Daoy (cell line): ENCODE measurements at regions not wholly inside any gene's neighbourhood (a gene's known extent, or its start where the extent isn't known, plus 50 kb on each side); places are given as distances from the start of the nearest gene placed in this dataset.
"Not testable (repeated sequence)": the region's sequence is repeated elsewhere in the genome, so short reads cannot be mapped to it uniquely, and the experiment has no call there.

Experiments used
- DNase-seq: peaks from one replicate; pipeline ENCODE4 v3.0.0-alpha.2; 2015; ENCODE audit warnings: low read depth

DNA sequence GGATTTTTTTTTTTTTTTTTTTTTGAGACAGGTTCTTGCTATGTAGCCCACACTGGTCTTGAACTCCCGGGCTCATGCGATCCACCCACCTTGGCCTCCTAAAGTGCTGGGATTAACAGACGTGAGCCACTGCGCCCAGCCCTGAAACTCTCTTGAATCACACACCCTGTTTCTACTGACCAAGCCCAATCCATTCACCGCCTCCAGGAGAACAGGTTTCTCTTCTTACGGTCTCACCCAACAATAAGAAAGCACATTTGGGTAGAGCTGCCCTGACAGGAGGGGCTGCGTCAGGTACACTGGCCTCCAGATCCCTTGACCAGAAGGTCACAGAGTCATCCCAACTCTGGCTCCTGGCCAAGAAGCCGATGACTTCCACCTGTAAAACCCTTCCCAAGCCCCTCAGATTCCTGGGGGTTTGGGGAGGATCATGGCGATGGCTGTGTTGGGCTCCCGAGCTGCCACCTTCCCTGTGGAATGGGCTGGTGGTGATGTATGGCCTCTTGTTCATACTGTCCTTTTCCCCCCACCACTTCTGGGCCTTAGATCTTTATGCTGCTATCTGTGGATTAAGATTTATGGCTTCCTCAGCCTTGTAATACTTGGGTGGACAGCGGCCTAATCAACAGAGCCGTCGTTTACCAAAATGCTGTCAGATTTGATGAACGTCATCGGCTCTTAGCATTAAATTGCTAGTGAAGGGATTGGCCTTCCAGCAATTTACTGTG, 89.1 kb downstream of the KATNIP start:
- DNase-seq, result no peak

GRCh38 chr16:27639561-27640276, 89.8 kb downstream of the KATNIP start:
- DNase-seq, result peak; percentile 44

DNA sequence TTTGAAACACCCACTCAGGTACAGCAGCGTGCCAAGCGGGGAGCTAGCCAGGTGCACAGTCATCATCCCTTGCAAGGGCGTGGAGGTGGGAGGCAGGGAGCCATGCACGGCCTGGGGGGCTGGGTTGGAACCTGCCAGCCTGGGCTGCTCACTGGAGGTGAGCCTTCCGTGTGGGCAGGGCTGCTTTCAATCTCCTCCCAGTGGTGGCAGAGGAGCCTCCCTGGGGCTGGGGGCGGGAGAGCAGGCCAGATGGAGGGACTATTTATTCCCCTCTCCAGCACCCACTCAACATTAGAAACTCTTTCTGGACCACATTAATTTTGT, 90.3 kb downstream of the KATNIP start:
- no peak for DNase-seq

DNA sequence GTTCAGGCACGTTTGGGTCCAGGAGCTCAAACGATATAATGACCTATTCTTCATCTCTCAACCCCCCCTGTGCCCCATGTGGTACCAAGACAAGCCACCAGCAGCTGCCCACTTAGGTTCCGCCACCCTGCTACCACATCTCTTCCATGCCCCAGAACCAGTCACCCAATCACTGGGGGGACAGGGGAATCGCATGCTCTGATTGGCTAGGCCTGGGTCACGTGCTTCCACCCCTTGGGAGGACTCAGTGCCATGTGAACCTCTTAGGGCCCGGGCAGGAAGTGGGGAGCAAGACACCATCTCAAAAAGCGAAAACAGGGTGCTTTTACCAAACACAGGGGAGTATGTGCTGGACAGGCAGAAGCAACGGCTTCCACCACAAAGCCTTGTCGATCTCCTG, 91.3 kb downstream of the KATNIP start:
- DNase-seq, result no peak

DNA sequence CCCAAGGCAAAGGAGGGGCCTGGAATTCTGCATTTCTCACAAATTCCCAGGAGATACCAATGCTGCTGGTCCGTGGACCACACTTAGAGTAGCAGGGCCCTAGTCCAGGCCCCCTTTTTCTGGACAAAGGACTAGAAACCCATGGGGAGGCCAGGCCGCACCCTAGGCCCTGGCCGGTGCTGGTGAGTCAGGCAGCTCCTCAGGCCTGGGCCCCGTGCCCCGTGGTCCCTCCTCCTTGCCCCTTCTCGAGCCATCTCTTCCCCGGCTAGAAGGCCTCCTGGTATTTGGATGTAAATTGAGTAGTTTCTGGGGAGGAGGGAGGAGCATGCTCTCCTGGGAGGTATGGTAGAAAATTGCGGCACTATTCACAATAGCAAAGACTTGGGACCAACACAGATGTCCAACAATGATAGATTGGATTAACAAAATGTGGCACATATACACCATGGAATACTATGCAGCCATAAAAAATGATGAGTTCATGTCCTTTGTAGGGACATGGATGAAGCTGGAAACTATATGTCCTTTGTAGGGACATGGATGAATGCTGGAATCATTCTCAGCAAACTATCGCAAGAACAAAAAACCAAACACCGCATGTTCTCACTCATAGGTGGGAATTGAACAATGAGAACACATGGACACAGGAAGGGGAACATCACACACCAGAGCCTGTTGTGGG, 91.9 kb downstream of the KATNIP start:
- not testable (repeated sequence) for DNase-seq

GRCh38 chr16:27642756-27643155, 92.8 kb downstream of the KATNIP start:
- DNase-seq, result peak; percentile 28

DNA sequence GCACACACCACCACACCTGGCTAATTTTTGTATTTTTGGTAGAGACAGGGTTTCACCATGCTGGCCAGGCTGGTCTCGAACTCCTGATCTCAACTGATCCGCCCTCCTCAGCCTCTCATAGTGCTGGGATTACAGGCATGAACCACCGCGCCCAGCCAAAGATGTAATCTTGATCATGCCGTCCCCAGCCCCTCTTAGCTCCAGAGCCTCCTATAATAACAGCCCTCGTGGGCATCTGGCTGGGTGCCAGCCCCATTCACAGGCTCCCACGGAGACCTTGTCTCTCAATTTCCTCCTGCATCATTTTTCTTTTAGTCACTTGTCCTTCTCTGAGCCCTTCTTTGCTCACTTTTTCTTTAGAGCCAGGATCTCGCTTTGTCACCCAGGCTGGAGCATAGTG, 94.2 kb downstream of the KATNIP start:
- DNase-seq, result no peak

GRCh38 chr16:27645396-27645795, 95.5 kb downstream of the KATNIP start:
- no peak for DNase-seq

- no peak for DNase-seq
These were observed 96.9 kb downstream of the KATNIP start for GRCh38 chr16:27646806-27647205.

GRCh38 chr16:27649021-27649420, 99.1 kb downstream of the KATNIP start:
- DNase-seq, result no peak

DNA sequence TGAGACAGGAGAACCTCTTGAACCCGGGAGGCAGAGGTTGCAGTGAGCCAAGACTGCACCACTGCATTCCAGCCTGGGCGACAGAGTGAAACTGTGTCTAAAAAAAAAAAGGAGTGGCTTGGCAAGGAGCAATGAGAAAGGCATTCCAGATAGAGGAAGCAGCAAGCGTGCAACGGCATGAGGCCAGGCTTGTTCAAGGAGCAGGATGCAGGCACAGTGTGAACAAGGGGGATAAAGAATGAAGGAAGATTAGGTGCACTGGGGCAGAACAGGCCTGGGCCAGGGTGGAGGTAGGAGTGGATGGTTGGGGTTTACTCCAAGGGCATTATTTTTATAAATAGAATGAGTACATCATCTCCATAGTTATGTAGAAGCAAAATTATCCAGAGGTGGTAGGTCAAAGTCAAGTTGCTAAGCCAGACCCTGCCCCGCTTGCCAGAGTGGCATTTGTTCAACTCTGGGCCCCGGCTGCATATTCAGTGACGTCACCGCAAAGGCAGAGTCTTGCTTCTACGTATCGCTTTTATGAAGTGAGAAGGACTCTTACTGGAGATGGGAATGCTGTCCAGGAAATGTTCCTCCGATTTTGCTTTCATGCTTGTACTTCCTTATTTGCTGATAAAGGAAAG, 100.2 kb downstream of the KATNIP start:
- DNase-seq, result no peak

- DNase-seq, result no peak
These were observed 101.4 kb downstream of the KATNIP start for GRCh38 chr16:27651301-27651700.

DNA sequence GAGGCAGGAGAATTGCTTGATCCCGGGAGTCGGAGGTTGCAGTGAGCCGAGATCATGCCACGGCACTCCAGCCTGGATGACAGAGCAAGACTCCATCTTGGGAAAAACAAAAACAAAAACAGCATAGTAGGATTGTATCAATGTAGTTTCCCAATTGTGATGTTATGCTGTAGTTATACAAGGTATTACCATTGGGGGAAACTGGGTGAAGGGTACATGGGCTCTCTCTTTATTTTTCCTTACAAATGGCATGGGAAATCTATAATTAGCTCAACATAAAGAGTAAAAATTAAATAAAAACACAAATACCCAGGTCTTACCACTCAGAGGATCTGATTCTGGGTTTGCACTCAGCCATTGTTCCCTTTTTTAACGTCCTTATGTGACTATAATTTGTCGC, 107.9 kb downstream of the KATNIP start:
- no peak for DNase-seq

GRCh38 chr16:27660507-27660906, 110.6 kb downstream of the KATNIP start:
- DNase-seq, result no peak

DNA sequence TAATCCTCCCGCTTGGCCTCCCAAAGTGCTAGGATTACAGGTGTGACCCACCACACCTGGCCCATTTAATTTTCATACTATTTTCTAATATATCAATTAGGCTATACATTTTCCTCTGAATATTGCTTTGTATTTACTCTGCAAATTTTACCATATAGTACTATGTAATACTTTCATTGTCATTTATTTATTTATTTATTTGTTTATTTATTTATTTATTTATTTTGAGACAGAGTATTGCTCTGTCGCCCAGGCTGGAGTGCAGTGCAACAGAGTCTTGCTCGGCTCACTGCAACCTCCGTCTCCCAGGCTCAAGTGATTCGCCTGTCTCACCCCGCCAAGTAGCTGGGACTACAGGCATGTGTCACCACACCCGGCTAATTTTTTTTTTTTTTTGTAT, 113.3 kb downstream of the KATNIP start:
- not testable (repeated sequence) for DNase-seq

DNA sequence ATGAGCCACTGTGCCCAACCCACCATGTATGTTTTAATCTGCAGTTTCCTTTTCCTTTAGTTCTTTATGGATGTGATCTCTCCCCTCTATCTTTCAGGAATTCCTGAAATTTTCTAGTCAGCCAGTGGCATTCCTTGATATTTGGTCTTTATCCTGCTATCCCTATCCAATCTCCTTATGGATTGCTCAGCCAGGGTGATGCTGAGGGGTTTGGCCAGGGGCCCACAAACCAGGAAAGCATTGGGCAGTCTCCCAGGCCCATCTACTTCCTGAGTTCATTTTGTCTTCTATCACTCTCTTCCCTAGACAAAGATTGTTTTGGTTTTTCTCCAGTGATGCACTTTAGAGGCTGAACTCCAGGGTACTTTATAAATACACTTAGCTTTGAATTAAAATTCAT, 115.9 kb downstream of the KATNIP start:
- no peak for DNase-seq

DNA sequence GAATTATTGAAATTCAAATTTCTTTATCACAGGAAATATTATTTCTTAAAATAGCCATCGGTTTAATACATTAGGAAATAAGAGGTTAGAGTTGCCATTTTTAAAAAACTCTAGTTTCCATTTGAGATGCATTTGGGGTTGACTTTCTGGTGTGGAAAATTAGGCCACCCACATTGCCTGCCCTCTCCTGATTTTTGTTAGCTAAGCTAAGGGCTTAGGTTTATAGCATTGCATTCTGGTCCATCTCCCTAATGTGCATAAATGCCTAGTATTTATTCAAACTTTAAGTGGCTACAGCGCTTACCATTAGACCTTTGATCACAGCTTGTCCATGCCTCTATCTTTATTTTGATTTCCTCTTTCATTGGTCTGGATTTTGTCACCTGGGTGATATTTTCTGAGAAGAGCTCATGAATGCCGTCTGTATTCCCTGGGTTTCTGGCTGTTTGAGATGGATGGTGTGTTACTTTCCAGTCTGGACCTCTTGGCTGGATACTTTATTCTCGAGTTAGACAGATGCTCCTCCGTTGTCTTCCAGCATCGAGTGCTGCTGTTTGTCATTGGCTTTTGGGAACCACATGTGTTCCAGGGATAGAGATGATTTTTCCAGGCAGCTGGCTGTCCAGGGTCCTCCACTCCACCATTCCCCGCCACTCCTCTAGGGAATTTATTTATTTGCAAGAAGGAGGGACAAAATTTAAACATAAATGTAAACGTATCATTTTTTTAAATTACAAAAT, 120.3 kb downstream of the KATNIP start:
- no peak for DNase-seq

DNA sequence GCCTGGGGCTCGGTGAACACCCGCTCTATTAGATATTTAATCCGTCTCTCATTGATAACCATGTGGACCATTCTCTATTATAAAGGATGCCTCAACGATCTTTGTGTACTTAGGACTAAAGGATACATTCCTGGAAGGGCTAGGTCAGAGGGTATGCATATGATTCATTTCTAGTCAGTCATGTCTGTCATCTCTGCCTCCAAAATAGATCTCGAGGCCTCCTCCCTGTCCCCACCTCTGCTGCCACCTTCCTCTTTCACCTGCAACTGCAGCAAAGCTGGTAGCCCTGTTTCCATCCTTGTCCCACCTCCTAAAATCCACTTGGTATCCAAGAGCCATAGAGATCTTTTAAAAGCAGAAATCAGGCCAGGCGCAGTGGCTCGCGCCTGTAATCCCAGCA, 121.5 kb downstream of the KATNIP start:
- no peak for DNase-seq

DNA sequence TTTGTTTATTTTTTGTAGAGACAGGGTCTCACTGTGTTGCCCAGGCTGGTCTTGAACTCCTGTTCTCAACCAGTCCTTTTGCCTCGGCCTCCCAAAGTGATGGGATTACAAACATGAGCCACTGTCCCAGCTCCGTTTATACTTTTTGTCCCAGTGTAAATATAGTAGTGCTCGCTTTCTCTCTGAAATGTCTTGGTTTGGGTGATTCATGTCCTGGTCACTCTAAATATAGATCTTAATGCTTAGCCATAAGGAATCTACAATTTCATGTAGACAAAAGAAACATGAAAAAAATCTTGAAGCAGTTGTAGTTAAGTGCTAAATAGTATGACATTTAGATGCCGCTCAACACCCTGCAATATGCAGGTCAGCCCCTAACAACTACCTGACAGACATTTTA, 126.9 kb downstream of the KATNIP start:
- no peak for DNase-seq

DNA sequence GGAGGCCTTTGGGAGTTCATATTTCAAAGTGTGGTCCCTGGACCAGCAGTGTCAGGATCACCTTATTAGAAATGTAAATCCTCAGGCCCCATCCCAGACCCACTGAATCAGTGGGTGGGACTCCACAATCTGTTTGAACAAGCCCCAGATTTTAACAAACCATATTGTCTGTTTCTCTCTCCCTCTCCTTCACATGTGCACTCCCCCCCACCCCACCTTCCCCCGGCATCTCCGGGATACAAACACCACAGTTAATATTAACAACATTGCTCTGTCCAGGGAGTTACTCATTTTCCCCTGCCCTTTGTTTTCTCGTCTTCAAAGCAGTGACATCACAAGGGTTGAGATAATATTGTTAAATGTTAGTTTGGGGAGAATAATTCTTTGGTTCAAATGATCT, 127.3 kb downstream of the KATNIP start:
- DNase-seq, result no peak

GRCh38 chr16:27678955-27679354, 129.0 kb downstream of the KATNIP start:
- DNase-seq, result no peak

- DNase-seq, result no peak
These were observed 130.0 kb downstream of the KATNIP start for GRCh38 chr16:27679899-27680298.
